SK-N-MC (cell line): ENCODE measurements at regions not wholly inside any gene's neighbourhood (a gene's known extent, or its start where the extent isn't known, plus 50 kb on each side); places are given as distances from the start of the nearest gene placed in this dataset.

Experiments
- FOXP2 ChIP-seq: optimal IDR thresholded peaks from 2 replicates; pipeline ENCODE3; 2011; ENCODE audit warnings: mild to moderate bottlenecking, moderate library complexity; ENCODE audit not compliant: insufficient read depth; ENCODE audit errors: extremely low read length, control extremely low read depth
- POLR2AphosphoS5 ChIP-seq: IDR thresholded peaks from 2 replicates; pipeline ENCODE4 v1.6.1; 2012; ENCODE audit warnings: mild to moderate bottlenecking, low read depth, low read length, borderline replicate concordance

DNA sequence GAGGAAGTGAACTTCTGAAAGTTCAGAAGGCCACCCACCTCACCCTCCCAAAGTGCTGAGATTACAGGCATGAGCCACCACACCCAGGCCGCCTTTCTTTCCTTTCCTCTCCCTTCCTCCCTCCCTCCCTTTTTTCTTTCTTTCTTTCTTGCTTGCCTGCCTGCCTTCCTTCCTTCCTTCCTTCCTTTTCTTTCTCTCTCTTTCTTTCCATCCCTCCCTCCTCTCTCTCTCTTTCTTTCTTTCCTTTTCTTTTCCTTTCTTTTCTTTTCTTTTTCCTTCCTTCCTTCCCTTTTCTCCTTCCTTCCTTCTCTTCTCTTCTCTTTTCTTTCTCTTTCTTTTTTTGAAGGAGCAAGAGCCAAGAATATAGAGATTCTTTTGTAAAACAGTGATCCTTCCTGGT lies 208.3 kb upstream of the HMGA2 start:
- TF ChIP-seq FOXP2 (no peak), POLR2AphosphoS5 (no peak)
